GM19395 (cell line): ENCODE measurements at regions not wholly inside any gene's neighbourhood (a gene's known extent, or its start where the extent isn't known, plus 50 kb on each side); places are given as distances from the start of the nearest gene placed in this dataset.

ENCODE experiments used
- ATAC-seq: cut with Tn5 transposase; IDR thresholded peaks from one replicate; pipeline ENCODE4 v1.9.1; 2021; ENCODE audit warnings: mild to moderate bottlenecking, moderate library complexity; ENCODE audit not compliant: unreplicated experiment

GRCh38 chr16:63230421-63231040 lies 1194.3 kb upstream of the CDH8 start:
- ATAC-seq = no peak

DNA sequence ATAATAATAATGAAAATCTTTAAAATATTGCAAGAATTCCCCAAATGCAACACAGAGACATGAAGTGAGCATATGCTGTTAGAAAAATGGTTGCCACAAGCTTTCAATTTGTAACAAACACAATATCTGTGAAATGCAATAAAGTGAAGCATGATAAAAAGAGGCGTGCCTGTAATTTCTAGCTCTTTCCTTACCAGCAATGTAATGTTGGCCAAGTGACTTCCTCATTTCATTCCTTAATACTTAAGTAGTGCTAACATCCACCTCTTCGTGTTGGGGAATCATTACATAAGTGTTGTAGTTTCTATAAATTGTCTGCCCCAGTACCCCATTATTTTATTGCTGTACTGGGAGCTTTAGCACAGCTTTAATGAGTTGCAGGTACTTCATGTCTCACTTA lies 1192.0 kb upstream of the CDH8 start:
- no peak for ATAC-seq

GRCh38 chr16:63223851-63224250 lies 1187.6 kb upstream of the CDH8 start:
- no peak for ATAC-seq

DNA sequence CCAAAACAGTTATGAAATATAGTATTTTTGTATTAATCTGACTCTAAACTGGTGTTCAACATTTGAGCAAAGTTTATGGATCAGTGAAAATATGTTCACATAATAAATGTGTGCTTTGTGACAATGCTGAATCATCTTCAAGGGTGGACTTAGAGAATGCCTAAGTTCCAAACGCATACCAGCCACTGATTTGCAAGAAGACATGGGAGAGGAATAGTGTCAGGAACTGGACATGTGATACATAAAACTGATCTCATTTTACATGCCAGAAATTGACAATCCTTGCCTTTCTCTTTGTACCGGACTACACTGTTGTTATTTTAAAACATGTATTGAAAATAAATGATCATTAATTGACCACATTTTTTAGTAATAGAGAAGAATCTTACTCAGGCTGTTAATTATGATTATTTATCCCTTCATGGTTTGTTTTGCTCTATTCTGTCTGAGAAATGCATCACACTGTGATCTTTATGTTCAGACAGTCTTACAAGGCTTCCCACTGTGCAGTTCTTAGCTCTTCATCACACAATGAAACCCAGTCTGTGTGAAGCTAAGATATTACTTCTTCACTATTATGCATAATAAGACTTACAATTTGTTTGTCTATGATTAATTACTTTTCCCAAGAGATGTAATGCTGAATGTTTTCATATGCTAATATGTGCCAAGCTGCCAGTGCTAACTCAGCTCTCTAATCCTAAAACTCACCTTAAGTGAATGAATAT lies 1180.6 kb upstream of the CDH8 start:
- ATAC-seq = no peak

GRCh38 chr16:63201851-63202250 lies 1165.6 kb upstream of the CDH8 start:
- no peak for ATAC-seq

GRCh38 chr16:63200940-63201339 lies 1164.7 kb upstream of the CDH8 start:
- no peak for ATAC-seq

DNA sequence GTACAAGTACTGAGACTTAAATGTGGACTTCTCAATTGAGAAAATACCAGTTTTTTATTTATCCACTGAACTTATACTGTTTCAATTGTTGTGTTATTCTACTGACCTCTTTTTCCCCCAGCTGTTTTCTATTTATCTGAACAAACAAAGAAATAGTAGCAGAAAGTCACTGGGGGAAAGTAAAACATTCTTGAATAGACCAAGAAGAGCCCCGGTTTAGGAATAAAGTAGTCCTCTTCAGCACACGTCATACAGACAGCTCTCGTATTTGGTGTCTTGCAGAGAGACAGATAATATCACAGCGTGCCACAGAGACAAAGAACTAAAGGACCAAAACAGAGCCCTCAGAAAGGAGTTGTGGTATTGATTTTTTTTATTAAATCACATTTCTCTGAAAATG lies 1159.1 kb upstream of the CDH8 start:
- no peak for ATAC-seq

DNA sequence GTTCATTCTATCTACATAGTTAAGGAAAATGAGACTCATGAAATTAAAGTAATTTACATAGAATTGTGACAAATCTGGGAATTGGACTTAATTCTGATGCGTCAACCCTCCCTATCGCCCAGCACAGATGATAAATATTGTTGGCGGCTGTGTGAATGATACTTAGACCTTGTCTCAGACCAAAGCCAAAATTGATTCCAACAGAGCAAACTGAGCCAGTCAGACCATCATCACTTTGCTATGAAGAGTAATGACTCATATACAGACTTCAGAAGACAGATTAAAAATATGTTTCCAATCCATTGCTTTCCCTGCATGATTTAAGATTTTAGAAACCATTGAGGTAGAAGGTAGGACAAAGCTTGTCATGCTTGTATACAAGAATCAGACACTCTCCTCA lies 1156.7 kb upstream of the CDH8 start:
- no peak for ATAC-seq

DNA sequence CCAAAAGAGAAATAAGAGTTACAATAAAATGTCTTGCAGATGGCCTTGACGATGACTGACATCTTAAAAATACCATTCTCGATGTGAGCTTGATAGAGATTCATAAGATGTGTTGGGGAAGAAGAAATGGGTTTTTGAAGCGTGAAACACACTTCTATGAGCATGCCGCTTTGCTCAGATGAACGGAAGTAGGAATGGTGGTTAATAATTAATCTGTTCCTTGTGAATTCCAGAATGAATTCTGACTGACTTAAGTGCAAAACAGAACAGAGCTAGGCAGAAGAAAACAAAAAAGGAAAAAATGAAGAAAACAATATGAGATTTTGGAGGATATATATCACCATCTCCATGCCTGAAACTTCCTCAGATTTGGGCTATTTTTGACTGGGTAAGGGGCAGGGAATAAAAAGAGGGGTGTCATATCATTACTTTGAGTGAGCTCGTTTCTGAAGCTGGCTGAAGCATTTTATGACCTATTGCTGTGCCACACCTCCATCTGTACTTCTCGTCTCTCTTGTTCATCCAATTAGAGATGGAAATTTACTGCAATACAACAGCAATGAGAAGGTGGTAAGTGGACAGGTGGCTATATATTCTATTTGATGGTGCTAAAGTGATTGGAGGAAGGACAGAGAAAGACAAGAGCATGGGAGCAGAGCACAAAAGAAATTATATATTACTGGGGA lies 1152.0 kb upstream of the CDH8 start:
- ATAC-seq = no peak

- no peak for ATAC-seq
Observed at GRCh38 chr16:63187638-63188037, 1151.4 kb upstream of the CDH8 start.

- no peak for ATAC-seq
Observed at GRCh38 chr16:63185235-63185780, 1149.1 kb upstream of the CDH8 start.

- no peak for ATAC-seq
Observed at GRCh38 chr16:63183743-63184142, 1147.5 kb upstream of the CDH8 start.

- ATAC-seq = no peak
Observed at GRCh38 chr16:63175313-63175712, 1139.1 kb upstream of the CDH8 start.

- no peak for ATAC-seq
Observed at GRCh38 chr16:63174801-63175200, 1138.6 kb upstream of the CDH8 start.

DNA sequence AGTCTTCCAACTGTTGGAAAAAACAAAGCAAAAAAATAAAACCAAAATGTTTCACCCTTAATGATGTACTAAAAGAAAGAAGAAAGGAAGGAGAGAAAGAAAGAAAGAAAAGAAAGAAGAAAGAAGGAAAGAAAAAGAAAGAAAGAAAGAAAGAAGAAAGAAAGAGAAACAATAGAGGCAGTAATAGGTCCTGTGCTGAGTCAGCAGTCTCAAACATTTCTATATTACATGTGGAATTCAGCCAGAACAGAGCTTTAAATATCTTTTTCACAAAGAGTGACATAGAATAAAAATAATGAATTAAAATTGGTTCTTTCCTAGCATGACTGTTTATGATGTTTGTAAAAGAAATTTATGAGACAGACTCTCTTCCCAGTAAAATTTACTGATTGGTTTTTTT lies 1135.3 kb upstream of the CDH8 start:
- ATAC-seq = no peak

DNA sequence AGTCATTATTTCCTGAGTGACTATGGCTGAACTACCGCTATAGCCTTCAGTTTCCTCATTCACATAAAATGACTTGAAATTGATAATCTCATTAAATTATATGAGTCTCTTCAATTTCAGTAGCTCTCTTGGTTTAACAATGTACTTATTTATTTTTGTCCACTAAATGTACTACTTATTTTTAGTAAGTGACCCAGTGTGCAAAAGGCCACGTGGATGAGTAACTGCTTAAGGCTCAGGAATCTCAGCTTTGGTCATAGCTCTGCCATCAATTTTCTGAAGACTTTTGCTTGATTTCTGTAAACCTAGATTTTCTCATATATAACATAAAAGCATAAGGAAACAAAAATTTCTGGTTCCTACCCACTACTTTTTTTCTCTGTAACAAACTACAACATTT lies 1132.9 kb upstream of the CDH8 start:
- ATAC-seq = no peak

DNA sequence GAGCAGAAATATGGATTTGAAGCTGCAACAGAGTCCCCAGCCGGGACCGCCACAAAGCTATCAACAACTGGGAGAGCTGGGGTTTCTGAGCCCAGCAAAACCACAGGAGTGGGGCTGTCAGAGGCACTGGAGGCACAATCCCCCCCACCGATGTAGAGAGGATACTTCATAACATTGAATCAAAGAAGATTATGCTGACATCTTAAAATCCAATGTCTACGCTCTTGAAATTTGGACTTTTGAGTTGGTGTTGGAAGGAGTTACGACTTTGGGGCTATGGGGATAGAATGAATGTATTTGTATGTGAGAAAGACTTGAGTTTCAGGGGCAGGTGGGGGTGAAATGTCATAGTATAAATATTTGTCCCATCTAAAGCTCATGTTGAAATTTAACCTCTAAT lies 1121.6 kb upstream of the CDH8 start:
- ATAC-seq = no peak

GRCh38 chr16:63146251-63146650 lies 1110.0 kb upstream of the CDH8 start:
- ATAC-seq = no peak

DNA sequence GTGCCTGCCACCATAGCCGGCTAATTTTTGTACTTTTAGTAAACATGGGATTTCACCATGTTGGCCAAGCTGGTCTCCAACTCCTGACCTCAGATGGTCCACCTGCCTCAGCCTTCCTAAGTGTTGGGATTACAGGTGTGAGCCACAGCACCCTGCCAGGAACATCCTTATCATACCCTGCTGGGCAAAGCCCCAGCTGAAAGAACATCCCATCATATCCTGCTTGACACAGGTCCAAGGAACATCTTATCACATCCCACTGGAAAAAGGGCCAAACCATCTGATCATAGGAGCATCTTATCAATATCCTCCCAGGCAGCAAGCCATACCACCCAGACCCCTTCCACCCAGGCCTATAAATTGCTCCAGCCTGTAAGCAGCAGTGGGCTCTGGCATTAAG lies 1109.2 kb upstream of the CDH8 start:
- ATAC-seq = no peak

DNA sequence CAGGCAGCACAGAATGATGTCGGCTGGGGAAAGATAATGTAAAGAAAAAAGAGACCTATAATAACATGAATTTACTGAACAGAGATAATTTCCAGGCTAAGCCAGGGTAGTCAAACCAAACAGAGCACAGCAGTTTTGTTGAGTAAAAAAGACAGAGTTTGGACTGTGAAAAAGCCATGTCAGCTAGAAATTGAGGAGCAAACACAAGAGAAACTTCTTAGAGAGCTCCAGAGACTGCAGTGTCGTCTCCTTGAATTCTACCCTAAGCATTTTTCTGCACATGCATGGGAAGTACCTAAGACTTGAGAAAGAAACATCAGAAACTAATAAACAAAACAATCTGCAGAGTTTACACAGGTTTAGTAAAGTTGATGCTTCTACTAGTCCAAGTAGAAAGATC lies 1098.8 kb upstream of the CDH8 start:
- no peak for ATAC-seq

GRCh38 chr16:63131503-63131902 lies 1095.3 kb upstream of the CDH8 start:
- ATAC-seq = no peak

GRCh38 chr16:63130942-63131341 lies 1094.7 kb upstream of the CDH8 start:
- ATAC-seq = no peak
